Medulla oblongata (tissue), 1 donor: ENCODE measurements at regions not wholly inside any gene's neighbourhood (a gene's known extent, or its start where the extent isn't known, plus 50 kb on each side); places are given as distances from the start of the nearest gene placed in this dataset.

Source experiments
- DNase-seq: peaks from one replicate; pipeline ENCODE4 v3.0.0-alpha.2; 2015; ENCODE audit errors: extremely low spot score

DNA sequence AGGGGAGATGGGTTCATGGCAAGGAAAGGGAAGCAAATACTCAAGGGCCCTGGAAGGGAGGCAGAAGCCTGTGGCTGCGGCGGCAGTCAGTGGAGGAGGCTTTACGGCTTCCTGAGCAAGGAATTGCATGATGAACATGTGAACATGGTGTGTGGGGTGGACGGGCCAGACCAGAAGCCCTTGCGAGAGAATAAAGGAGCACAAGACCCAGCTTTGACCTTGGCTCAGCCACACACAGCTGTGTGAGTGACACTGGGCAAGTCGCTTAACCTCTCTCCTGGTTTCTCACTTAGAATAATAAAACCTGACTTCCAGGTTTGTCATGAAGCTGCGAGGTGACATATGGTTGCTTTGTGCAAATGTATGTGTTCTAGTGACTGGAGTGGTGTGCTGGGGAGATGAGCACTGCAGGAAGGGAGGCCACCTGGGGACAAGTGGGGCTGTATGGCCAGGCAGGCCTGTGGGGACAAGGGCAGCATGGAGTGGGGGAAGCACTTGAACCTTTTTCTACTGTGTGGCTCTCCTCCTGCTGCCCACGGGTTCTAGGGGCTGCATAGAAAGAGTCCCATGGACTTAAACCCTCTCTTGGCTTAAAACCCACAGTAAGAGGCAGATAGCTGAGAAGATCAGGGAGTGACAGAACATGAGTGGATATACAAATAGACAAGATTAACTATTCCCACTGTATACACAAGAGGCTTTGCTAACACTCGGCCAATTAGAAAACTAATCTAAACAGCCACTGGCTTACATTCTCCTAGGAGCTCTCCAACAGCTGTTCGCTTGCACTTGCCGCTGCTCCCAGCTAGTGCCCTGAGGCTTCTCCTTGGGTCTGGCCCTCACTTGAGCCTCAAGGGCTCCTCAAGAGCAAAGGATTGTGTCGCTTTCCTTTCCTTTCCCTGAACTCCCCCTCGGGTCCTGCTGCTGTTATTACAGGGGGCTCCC, 67.3 kb upstream of the CDON start:
- DNase-seq = no peak

GRCh38 chr11:126127898-126128297, 65.2 kb upstream of the CDON start:
- DNase-seq = no peak

GRCh38 chr11:126127284-126127845, 64.7 kb upstream of the CDON start:
- no peak for DNase-seq

DNA sequence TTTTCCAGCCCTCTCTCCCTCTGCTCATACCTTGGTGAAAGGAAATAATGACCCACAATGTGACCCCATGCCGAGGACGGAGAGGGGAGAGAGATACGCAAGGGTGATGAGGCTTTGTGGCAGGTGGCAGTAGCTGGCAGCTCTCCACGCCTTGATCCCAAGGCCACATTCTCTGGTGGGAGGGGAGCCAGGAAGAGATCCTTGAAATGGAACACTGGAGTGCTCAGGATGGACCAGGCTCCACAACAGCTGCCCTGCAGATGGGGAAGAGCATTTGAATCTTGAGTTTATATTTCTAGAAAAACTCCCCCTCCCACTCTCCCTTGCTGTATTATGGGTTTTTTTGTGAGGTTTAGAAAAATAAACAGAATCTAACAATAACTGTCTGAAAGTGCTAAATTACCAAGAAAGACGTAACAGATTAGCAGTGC, 61.6 kb upstream of the CDON start:
- DNase-seq = no peak

DNA sequence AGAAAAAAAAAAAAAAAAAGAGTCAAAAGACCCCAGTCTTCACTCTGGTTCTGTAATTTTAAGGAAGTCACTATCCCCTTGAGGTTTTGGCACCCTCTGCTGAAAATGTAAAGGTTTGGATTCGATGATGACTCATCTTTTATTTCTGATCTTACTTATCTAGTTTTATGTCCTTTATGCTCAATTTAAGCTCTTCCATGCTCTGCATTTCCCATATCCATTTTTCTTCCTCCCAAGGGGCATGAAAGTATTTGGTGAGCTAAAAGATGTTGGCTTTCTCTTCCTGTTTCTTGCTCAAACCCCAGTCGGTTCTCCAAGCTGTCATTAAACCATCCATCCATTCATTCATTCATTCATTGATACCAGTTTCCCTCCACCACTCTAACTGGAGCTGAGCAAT, 61.0 kb upstream of the CDON start:
- no peak for DNase-seq

DNA sequence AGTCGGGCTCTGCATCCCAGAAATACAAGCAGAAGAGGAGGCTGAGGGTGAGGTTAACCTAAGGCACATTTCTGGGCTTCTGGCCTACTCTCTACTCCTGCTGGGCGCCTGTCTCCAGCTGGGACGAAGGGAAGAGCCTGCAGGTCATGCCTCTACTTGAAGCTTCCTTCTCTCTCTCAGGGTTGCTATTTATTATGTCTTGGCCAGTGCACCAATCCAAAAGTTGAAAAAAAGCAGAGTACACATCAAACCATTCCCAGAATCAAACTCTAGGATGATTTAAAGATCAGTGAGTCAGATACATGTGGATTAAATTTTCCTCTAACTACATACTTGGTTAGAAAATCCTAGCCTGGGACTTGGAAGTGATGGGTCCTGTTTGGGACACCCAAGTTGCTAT, 60.2 kb upstream of the CDON start:
- DNase-seq = no peak

GRCh38 chr11:126121296-126121695, 58.6 kb upstream of the CDON start:
- no peak for DNase-seq

- DNase-seq = peak; percentile 17
These were observed 56.1 kb upstream of the CDON start for GRCh38 chr11:126118806-126119205.

DNA sequence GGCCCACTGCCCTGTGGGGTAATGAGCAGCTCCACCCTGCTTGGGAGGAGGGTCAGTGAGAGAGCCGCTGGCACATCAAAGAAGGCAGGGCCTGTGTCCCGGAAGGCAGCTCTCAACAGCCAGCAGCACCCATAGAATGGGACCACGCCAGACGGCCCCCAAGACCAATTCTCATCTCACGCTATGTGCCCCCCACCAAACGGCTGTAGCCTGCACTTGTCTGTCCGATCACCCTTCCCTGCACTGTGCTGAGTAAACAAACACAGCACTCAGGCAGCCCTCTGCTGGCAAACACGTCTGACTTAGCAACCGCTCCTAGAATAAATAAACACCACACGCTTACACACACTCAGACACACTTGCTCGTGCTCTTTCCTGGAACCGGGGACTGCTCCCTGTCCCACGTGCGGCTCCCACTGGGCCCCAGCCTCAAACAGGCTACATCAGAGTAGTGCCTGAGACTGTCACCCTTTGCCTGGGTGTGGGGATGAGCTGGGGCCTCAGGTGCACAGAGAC, 53.2 kb upstream of the CDON start:
- DNase-seq = peak; percentile 42

- no peak for DNase-seq
These were observed 52.4 kb upstream of the CDON start for GRCh38 chr11:126115127-126115495.

GRCh38 chr11:126114486-126115126, 51.9 kb upstream of the CDON start:
- no peak for DNase-seq

DNA sequence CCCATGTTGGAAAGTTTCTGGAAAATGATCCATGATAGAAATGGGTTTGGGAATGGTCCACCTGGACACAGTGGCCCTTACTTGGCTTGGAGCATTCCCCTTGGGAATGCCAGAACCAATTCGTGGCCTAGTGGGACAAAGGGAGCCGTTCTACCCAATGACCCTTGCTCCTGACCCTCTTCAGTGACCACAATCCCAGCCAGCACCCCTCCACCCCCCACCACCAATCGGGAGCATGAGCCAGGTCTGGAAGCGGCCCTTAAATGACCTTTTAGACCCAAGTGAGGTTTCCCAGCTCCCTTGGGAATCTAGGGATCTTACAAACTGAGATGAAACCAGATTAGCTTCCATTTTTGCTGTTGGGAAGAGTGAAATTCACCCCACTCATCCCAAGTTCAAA, 51.3 kb upstream of the CDON start:
- no peak for DNase-seq

DNA sequence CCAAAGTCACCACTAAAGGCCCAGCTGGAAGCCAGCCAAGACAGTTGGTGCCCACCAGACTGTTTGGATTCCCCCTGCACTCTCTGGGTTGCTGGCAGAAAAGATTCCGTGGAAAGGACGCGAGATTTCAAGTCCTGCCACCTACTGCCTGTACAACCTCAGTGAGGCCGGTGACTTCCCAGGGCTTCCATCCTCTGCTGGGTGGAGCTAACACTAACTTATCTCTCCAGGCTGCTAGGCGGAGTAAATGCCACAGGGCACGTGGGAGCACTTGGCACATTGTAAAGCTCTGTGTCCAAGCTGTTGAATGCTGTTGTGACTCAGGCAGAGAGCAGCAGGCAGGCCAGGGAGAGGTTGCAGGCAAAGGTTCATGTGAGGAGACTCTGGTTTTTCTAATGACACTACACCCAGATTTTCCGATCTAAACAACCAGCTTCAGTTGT, 50.9 kb upstream of the CDON start:
- DNase-seq = no peak

- DNase-seq = no peak
These were observed 50.3 kb upstream of the CDON start for GRCh38 chr11:126113012-126113411.

DNA sequence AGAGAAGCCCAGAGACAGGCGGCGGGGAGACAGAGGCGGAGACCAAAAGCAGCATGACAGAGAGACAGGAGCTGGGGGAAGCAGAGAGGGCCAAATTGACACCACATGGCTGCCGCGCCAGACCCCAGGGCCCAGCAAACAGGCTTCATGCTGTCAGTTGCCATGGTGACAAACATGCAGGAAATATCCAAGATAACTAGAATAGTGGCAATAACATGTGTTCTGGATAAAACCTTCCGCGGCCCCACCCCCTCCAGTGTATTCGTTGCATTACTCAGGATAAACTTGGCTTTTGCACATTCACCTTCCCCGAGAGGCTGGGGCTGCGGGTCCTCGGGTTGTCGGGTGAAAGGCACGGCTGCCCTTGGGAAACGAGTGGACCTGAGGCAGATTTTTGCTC, 49.9 kb upstream of the CDON start:
- DNase-seq = no peak
